ENCODE measurements at regions not wholly inside any gene's neighbourhood (a gene's known extent, or its start where the extent isn't known, plus 50 kb on each side); places are given as distances from the start of the nearest gene placed in this dataset.

- TF ChIP-seq CTCF (IDR thresholded peaks at IDR 0.05) (no peak), POLR2A (IDR thresholded peaks at IDR 0.05) (no peak)
- Histone ChIP-seq H3K4me3 (no peak overlapping the region), H3K9me3 (no peaks in the 10 kb centered on the region), H3K4me1 (no peaks in the 10 kb centered on the region), H3K27me3 (no peaks in the 10 kb centered on the region), H3K27ac (no peak overlapping the region), H3K36me3 (no peaks in the 10 kb centered on the region)
- intact Hi-C loops (cut with DNase I) = no loop called here
- no peak for DNase-seq
Measured at GRCh38 chr3:80391573-80391972, 623.8 kb upstream of the ROBO1 start.

- 49 to 70% methylated on average over 3 to 4 of the region's 5 CpGs for WGBS, 2 donors
- no peaks in the 10 kb centered on the region for H3K27me3 ChIP-seq
- no peak for TF ChIP-seq POLR2A (IDR thresholded peaks at IDR 0.05)
- TF ChIP-seq CTCF (IDR thresholded peaks at IDR 0.05) = no peak
- no peaks in the 10 kb centered on the region for H3K9me3 ChIP-seq
- H3K27ac ChIP-seq = no peak overlapping the region
- H3K4me1 ChIP-seq = no peaks in the 10 kb centered on the region
- no peak for DNase-seq
- H3K36me3 ChIP-seq = no peaks in the 10 kb centered on the region
- intact Hi-C loops (cut with DNase I) = no loop called here
- no peak overlapping the region for H3K4me3 ChIP-seq
Measured at GRCh38 chr3:80384811-80385210, 617.0 kb upstream of the ROBO1 start.

GRCh38 chr3:80374423-80374822 lies 606.6 kb upstream of the ROBO1 start:
- 72 to 74% methylated on average over 1 of the region's 1 CpG for WGBS, 2 donors

GRCh38 chr3:80368616-80369015 lies 600.8 kb upstream of the ROBO1 start:
- DNase-seq = no peak
- Histone ChIP-seq H3K36me3 (no peaks in the 10 kb centered on the region), H3K27ac (no peak overlapping the region), H3K9me3 (no peaks in the 10 kb centered on the region), H3K4me1 (no peaks in the 10 kb centered on the region), H3K4me3 (no peak overlapping the region), H3K27me3 (no peaks in the 10 kb centered on the region)
- 57 to 67% methylated on average over 4 of the region's 4 CpGs for WGBS, 2 donors
- no peak for TF ChIP-seq POLR2A (IDR thresholded peaks at IDR 0.05)
- TF ChIP-seq CTCF (IDR thresholded peaks at IDR 0.05) = no peak
- intact Hi-C loops (cut with DNase I) = no loop called here

More at GRCh38 chr3:80374423-80374822, 606.6 kb upstream of the ROBO1 start:
- H3K36me3 ChIP-seq = no peaks in the 10 kb centered on the region
- H3K27me3 ChIP-seq = no peaks in the 10 kb centered on the region
- no peaks in the 10 kb centered on the region for H3K4me1 ChIP-seq
- H3K4me3 ChIP-seq = no peak overlapping the region
- TF ChIP-seq POLR2A (IDR thresholded peaks at IDR 0.05) = no peak
- no peak for TF ChIP-seq CTCF (IDR thresholded peaks at IDR 0.05)
- no peak overlapping the region for H3K27ac ChIP-seq
- no peaks in the 10 kb centered on the region for H3K9me3 ChIP-seq
- intact Hi-C loops (cut with DNase I) = no loop called here
- DNase-seq = no peak

- Histone ChIP-seq H3K36me3 (no peaks in the 10 kb centered on the region), H3K27me3 (no peaks in the 10 kb centered on the region), H3K4me3 (no peak overlapping the region), H3K27ac (no peak overlapping the region), H3K4me1 (no peaks in the 10 kb centered on the region), H3K9me3 (no peaks in the 10 kb centered on the region)
- WGBS, 2 donors = 62% methylated on average over 9 of the region's 9 CpGs
- TF ChIP-seq CTCF (IDR thresholded peaks at IDR 0.05) = no peak
- TF ChIP-seq POLR2A (IDR thresholded peaks at IDR 0.05) = no peak
- no peak for DNase-seq
- intact Hi-C loops (cut with DNase I) = no loop called here
Measured at GRCh38 chr3:80366808-80367548, 599.2 kb upstream of the ROBO1 start.

Data from esophagus squamous epithelium (tissue), 5 donors.